Spleen (tissue), 11 donors: ENCODE measurements at regions not wholly inside any gene's neighbourhood (a gene's known extent, or its start where the extent isn't known, plus 50 kb on each side); places are given as distances from the start of the nearest gene placed in this dataset.

Source experiments
- DNase-seq: peaks from one replicate; pipeline ENCODE4 v3.0.0-alpha.2; 2020
- H3K27ac ChIP-seq, 8 donors: fragments of 200-600 bp; sonication (generic) in 7 of 8; 1 replicate in 4 of 8; 2 replicates in 4 of 8; pipeline versions ENCODE4 v1.5.0 to v1.8.0; 2016 to 2021; ENCODE audit warnings: inconsistent platforms in 4 of 8, mild to moderate bottlenecking in 4 of 8, moderate library complexity in 1 of 8
- H3K27me3 ChIP-seq, 7 donors: fragments of 200-600 bp; sonication (generic) in 6 of 7; replicated peaks in 1 of 7; 1 replicate in 4 of 7; 2 replicates in 3 of 7; pipeline versions ENCODE4 v1.5.0 to v1.8.0; 2016 to 2021; ENCODE audit warnings: inconsistent platforms in 3 of 7, mild to moderate bottlenecking in 1 of 7
- H3K36me3 ChIP-seq, 6 donors: fragments of 200-600 bp; sonication (generic) in 5 of 6; 1 replicate in 4 of 6; 2 replicates in 2 of 6; pipeline versions ENCODE4 v1.5.0 to v1.8.0; 2016 to 2021; ENCODE audit warnings: inconsistent platforms in 2 of 6
- H3K4me1 ChIP-seq, 6 donors: fragments of 200-600 bp; sonication (generic) in 5 of 6; 1 replicate in 3 of 6; 2 replicates in 3 of 6; pipeline versions ENCODE4 v1.5.0 to v1.8.0; 2016 to 2021; ENCODE audit warnings: inconsistent platforms in 3 of 6
- H3K4me3 ChIP-seq, 8 donors: fragments of 200-600 bp; sonication (generic) in 7 of 8; 1 replicate in 4 of 8; 2 replicates in 4 of 8; pipeline versions ENCODE4 v1.5.0 to v1.8.0; 2016 to 2021; ENCODE audit warnings: inconsistent platforms in 4 of 8, mild to moderate bottlenecking in 4 of 8, moderate library complexity in 2 of 8
- H3K9me3 ChIP-seq, 8 donors: fragments of 200-600 bp; sonication (generic) in 7 of 8; 1 replicate in 4 of 8; 2 replicates in 4 of 8; pipeline versions ENCODE4 v1.5.0 to v1.8.0; 2016 to 2021; ENCODE audit warnings: inconsistent platforms in 4 of 8
- POLR2A ChIP-seq, 3 donors: fragments of 450-650 bp; IDR thresholded peaks; one replicate each; pipeline ENCODE4 v1.5.1; 2017; ENCODE audit warnings: antibody characterized with exemption in 3 of 3, mild to moderate bottlenecking in 1 of 3
- POLR2AphosphoS5 ChIP-seq, 3 donors: sonication (generic); formaldehyde crosslinking; IDR thresholded peaks; one replicate each; pipeline ENCODE4 v1.5.1; 2017; ENCODE audit warnings: antibody characterized with exemption in 3 of 3
- WGBS, 5 donors: extraction: QIAGEN DNeasy Blood & Tissue Kit in 3 of 5; methylation state at CpG; one replicate each; pipeline versions ENCODE4 v1.1.5 to v1.1.7; 2013 to 2018; 5-methylcytosine and 5-hydroxymethylcytosine counted together
- intact Hi-C: fragments of 100-400 bp; cut with DNase I; formaldehyde crosslinking; loops from one replicate; pipeline ENCODE4 v1.15.0; 2023; ENCODE audit warnings: low total_unique reads
- TF ChIP-seq, protein P1 (sequence below), 11 experiments: fragments of 200-600 bp in 7 of 11; fragments of 450-650 bp in 4 of 11; sonication (generic) in 4 of 11; IDR thresholded peaks in 8 of 11; conservative IDR thresholded peaks in 3 of 11; 1 replicate in 7 of 11; 2 replicates in 4 of 11; pipeline versions ENCODE4 v1.4.0 to v1.8.0; 2016 to 2021; ENCODE audit warnings: antibody characterized with exemption in 11 of 11, inconsistent platforms in 4 of 11, mild to moderate bottlenecking in 1 of 11
- donor health status: healthy with polysubstance abuse.
- donor health status: DM: no; HTN: no; CAD: no; lungs with moderate emphysema.
- donor health status: DM: no; HTN: no; CAD: no.
- donor health status: Bipolar disorder and iron deficiency.
- donor health status: healthy.
- donor health status: DM: no; HTN: no; CAD: no.
- donor health status: DM: yes; HTN: yes; CAD: no.

DNA sequence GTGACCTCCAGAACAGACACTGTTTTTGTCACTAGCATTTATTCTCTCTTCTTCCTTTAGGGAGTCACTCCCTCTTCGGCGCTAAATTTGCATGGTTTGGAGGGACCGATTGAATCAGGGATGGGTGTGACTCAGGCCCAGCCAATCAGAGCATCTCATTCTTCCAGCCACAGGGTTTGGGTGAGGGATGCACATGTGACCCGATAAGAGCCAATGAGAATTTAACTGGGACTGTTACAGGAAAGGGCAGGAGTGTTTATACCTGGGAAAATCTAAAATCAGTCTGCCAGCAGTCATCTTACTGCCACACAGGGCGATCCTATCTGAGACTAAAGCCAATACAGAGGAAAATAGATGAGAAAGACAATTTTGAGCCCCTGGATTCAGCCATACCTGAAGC is 351.2 kb upstream of the ERCC4 start:
- TF ChIP-seq POLR2AphosphoS5 (IDR thresholded peaks at IDR 0.05), result no peak
- TF ChIP-seq, protein P1, sequence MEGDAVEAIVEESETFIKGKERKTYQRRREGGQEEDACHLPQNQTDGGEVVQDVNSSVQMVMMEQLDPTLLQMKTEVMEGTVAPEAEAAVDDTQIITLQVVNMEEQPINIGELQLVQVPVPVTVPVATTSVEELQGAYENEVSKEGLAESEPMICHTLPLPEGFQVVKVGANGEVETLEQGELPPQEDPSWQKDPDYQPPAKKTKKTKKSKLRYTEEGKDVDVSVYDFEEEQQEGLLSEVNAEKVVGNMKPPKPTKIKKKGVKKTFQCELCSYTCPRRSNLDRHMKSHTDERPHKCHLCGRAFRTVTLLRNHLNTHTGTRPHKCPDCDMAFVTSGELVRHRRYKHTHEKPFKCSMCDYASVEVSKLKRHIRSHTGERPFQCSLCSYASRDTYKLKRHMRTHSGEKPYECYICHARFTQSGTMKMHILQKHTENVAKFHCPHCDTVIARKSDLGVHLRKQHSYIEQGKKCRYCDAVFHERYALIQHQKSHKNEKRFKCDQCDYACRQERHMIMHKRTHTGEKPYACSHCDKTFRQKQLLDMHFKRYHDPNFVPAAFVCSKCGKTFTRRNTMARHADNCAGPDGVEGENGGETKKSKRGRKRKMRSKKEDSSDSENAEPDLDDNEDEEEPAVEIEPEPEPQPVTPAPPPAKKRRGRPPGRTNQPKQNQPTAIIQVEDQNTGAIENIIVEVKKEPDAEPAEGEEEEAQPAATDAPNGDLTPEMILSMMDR (IDR thresholded peaks at IDR 0.05 in 8 of 11, conservative IDR thresholded peaks at IDR 0.05 in 3 of 11), result no peak
- no peak for TF ChIP-seq POLR2A (IDR thresholded peaks at IDR 0.05)
- H3K9me3 ChIP-seq, result peaks cover 0 to 8% (median 0%) of the 10 kb centered on the region in 8 donors
- 80 to 92% (median 91%) methylated on average over 5 of the region's 5 CpGs for WGBS, 5 donors
- no peaks in the 10 kb centered on the region for H3K4me1 ChIP-seq
- H3K27ac ChIP-seq, result no peak overlapping the region
- no peak overlapping the region for H3K4me3 ChIP-seq
- DNase-seq, result no peak
- H3K27me3 ChIP-seq, result no peaks in the 10 kb centered on the region
- intact Hi-C loops, result no loop called here
- no peaks in the 10 kb centered on the region for H3K36me3 ChIP-seq

DNA sequence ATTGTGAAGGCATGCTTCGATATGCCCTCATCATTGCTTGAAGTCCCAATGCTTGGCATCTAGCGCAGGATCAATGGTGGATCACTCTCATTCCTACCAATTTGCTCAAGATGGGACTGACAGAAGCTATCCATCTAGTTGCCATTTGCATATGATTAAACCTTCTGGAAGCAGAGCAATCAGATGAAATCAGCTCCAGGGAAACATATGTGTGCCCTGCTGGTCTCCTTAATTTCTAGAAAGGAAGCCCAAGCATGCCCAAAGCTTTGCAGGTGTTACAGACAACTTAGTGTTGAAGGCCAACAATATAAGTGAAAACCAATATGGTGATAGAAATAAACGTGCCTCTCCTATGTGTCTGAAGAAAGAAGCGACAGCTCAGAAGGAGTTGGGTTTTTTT is 350.0 kb upstream of the ERCC4 start:
- Histone ChIP-seq H3K9me3 (peaks cover 0 to 8% (median 0%) of the 10 kb centered on the region in 8 donors), H3K27me3 (no peaks in the 10 kb centered on the region), H3K4me1 (no peaks in the 10 kb centered on the region), H3K36me3 (no peaks in the 10 kb centered on the region), H3K4me3 (no peak overlapping the region), H3K27ac (no peak overlapping the region)
- TF ChIP-seq POLR2A (IDR thresholded peaks at IDR 0.05), result no peak
- no peak for TF ChIP-seq POLR2AphosphoS5 (IDR thresholded peaks at IDR 0.05)
- TF ChIP-seq, protein P1 (IDR thresholded peaks at IDR 0.05 in 8 of 11, conservative IDR thresholded peaks at IDR 0.05 in 3 of 11), result no peak
- WGBS, 5 donors, result 81 to 89% (median 85%) methylated on average over 4 of the region's 4 CpGs
- DNase-seq, result no peak
- intact Hi-C loops, result no loop called here

DNA sequence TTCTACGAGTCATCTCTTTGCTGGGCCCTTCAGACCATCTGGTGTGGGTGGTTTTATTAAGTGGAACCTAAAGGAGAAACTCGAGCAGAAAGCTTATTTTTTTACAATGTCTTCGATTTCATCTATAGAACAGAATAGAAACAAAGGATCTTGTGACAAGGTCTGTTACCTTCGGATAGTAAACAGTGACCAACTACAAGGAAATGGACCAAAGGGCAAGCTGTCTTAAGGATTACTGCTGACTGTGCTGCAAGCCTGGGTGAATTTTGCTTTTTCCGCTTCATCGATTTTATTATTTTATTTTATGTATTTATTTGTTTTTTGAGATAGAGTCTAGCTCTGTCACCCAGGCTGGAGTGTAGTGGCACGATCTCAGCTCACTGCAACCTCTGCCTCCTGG is 348.9 kb upstream of the ERCC4 start:
- WGBS, 5 donors, result 78 to 84% (median 79%) methylated on average over 7 of the region's 7 CpGs
- TF ChIP-seq, protein P1 (IDR thresholded peaks at IDR 0.05 in 8 of 11, conservative IDR thresholded peaks at IDR 0.05 in 3 of 11), result no peak
- TF ChIP-seq POLR2A (IDR thresholded peaks at IDR 0.05) (no peak), POLR2AphosphoS5 (IDR thresholded peaks at IDR 0.05) (no peak)
- intact Hi-C loops, result no loop called here
- Histone ChIP-seq H3K27ac (no peak overlapping the region), H3K27me3 (no peaks in the 10 kb centered on the region), H3K36me3 (no peaks in the 10 kb centered on the region), H3K4me1 (no peaks in the 10 kb centered on the region), H3K4me3 (no peak overlapping the region), H3K9me3 (peaks cover 0 to 9% (median under 1%) of the 10 kb centered on the region in 8 donors)
- no peak for DNase-seq

- TF ChIP-seq, protein P1 (IDR thresholded peaks at IDR 0.05 in 8 of 11, conservative IDR thresholded peaks at IDR 0.05 in 3 of 11), result no peak
- TF ChIP-seq POLR2AphosphoS5 (IDR thresholded peaks at IDR 0.05) (no peak), POLR2A (IDR thresholded peaks at IDR 0.05) (no peak)
- WGBS, 5 donors, result 75 to 94% (median 82%) methylated on average over 3 of the region's 3 CpGs
- no peak for DNase-seq
- no peaks in the 10 kb centered on the region for H3K4me1 ChIP-seq
- H3K27me3 ChIP-seq, result no peaks in the 10 kb centered on the region
- peaks cover 0 to 17% (median 3%) of the 10 kb centered on the region in 8 donors for H3K9me3 ChIP-seq
- no peaks in the 10 kb centered on the region for H3K36me3 ChIP-seq
- H3K27ac ChIP-seq, result no peak overlapping the region
- intact Hi-C loops, result no loop called here
- no peak overlapping the region for H3K4me3 ChIP-seq
Measured at GRCh38 chr16:13573903-13574302, 346.1 kb upstream of the ERCC4 start.
